HCT116 (cell line): ENCODE measurements at regions not wholly inside any gene's neighbourhood (a gene's known extent, or its start where the extent isn't known, plus 50 kb on each side); places are given as distances from the start of the nearest gene placed in this dataset.

Experiments
- ATAC-seq: fragments of 200-7000 bp; cut with Tn5 transposase; 2 replicates; pipeline ENCODE4 v1.9.1; 2020; ENCODE audit warnings: mild to moderate bottlenecking, moderate library complexity
- BruUV-seq: library from RNA; stranded (reverse); fragments of 400-500 nt; replicated peaks from 2 replicates; lab custom pipeline; 2021; lab: Mats Ljungman, UMichigan
- CTCF ChIA-PET: fragments of 300-600 bp; sonication (Branson Sonifier 250); formaldehyde crosslinking; loops from one replicate; lab custom pipeline; 2021; ENCODE audit warnings: antibody characterized with exemption; lab: Charles Lee
- POLR2A ChIA-PET: fragments of 300-600, 350-600 bp; sonication (Branson Sonifier 250); formaldehyde crosslinking; loops from one replicate; lab custom pipeline; 2021; ENCODE audit warnings: antibody characterized with exemption; lab: Charles Lee
- RAD21 ChIA-PET, 2 experiments: fragments of 300-600 bp; sonication (Branson Sonifier 250); formaldehyde crosslinking; loops; one replicate each; lab custom pipeline; 2023; ENCODE audit warnings: low total read pairs in 2 of 2; ENCODE audit not compliant: uncharacterized antibody in 2 of 2, unreplicated experiment in 2 of 2, low non-redundant PET in 1 of 2; lab: Charles Lee
- DNase-seq: peaks from one replicate; pipeline ENCODE4 v3.0.0-alpha.2; 2010; ENCODE audit warnings: low read depth, low spot score
- H2AFZ ChIP-seq: fragments of 200-600 bp; shearing (Covaris generic), sonication (generic); 2 replicates; pipeline ENCODE4 v1.6.1; 2017; ENCODE audit warnings: low read depth, mixed run types, mixed read lengths, antibody characterized with exemption, low read length; ENCODE audit not compliant: poor library complexity, severe bottlenecking
- H3K27ac ChIP-seq: 2 replicates; pipeline ENCODE4 v1.5.1; 2012; ENCODE audit warnings: low read depth, low read length
- H3K27me3 ChIP-seq: fragments of 200-600 bp; sonication (generic); 2 replicates; pipeline ENCODE4 v1.6.1; 2016; ENCODE audit warnings: mixed run types, low read length, mixed read lengths; ENCODE audit not compliant: insufficient read depth
- H3K36me3 ChIP-seq, 2 experiments: fragments of 200-500 bp in 1 of 2; fragments of 200-600 bp in 1 of 2; sonication (Bioruptor generic) in 1 of 2; sonication (generic) in 1 of 2; 2 replicates each; pipeline versions ENCODE4 v1.5.1 to v1.6.1; 2014 to 2016; ENCODE audit warnings: low read length in 2 of 2, inconsistent platforms in 1 of 2, mixed read lengths in 1 of 2, mixed run types in 1 of 2; ENCODE audit not compliant: insufficient read depth in 2 of 2, control insufficient read depth in 1 of 2
- H3K4me1 ChIP-seq, 2 experiments: fragments of 200-600 bp in 1 of 2; sonication (generic) in 1 of 2; 2 replicates each; pipeline versions ENCODE4 v1.5.1 to v1.6.1; 2012 to 2017; ENCODE audit warnings: low read length in 2 of 2, inconsistent platforms in 1 of 2, mild to moderate bottlenecking in 1 of 2, mixed read lengths in 1 of 2, mixed run types in 1 of 2, moderate library complexity in 1 of 2; ENCODE audit not compliant: insufficient read depth in 2 of 2, control insufficient read depth in 1 of 2
- H3K4me2 ChIP-seq: fragments of 200-600 bp; sonication (generic); 2 replicates; pipeline ENCODE4 v1.6.1; 2017; ENCODE audit warnings: mixed run types, low read length, mixed read lengths
- H3K4me3 ChIP-seq, 2 experiments: fragments of 200-600 bp in 1 of 2; sonication (generic) in 1 of 2; replicated peaks in 1 of 2; 2 replicates each; pipeline ENCODE4 v1.5.1; 2011 to 2016; ENCODE audit warnings: low read length in 2 of 2, control low read depth in 1 of 2, low read depth in 1 of 2, mild to moderate bottlenecking in 1 of 2, mixed read lengths in 1 of 2, mixed run types in 1 of 2
- H3K79me2 ChIP-seq: fragments of 200-600 bp; sonication (generic); 2 replicates; pipeline ENCODE4 v1.6.1; 2017; ENCODE audit warnings: mild to moderate bottlenecking, mixed run types, low read length, moderate library complexity, mixed read lengths; ENCODE audit not compliant: insufficient read depth
- H3K9ac ChIP-seq: fragments of 200-600 bp; sonication (generic); 2 replicates; pipeline ENCODE4 v1.6.1; 2016; ENCODE audit warnings: low read length, mixed read lengths
- H3K9me2 ChIP-seq: fragments of 200-600 bp; sonication (generic), shearing (Covaris generic); 2 replicates; pipeline ENCODE4 v1.6.1; 2017; ENCODE audit warnings: mixed run types, mild to moderate bottlenecking, moderate library complexity; ENCODE audit not compliant: insufficient read depth
- H3K9me3 ChIP-seq, 2 experiments: fragments of 200-500 bp in 1 of 2; fragments of 200-600 bp in 1 of 2; sonication (Bioruptor generic) in 1 of 2; sonication (generic) in 1 of 2; 2 replicates each; pipeline ENCODE4 v1.6.1; 2014 to 2017; ENCODE audit warnings: low read length in 2 of 2, mixed read lengths in 2 of 2, inconsistent platforms in 1 of 2, low read depth in 1 of 2, mild to moderate bottlenecking in 1 of 2, mixed run types in 1 of 2, moderate library complexity in 1 of 2; ENCODE audit not compliant: control insufficient read depth in 1 of 2, insufficient read depth in 1 of 2
- H4K20me1 ChIP-seq: fragments of 200-600 bp; sonication (generic), shearing (Covaris generic); 2 replicates; pipeline ENCODE4 v1.6.1; 2017; ENCODE audit warnings: mixed run types, mild to moderate bottlenecking, moderate library complexity; ENCODE audit not compliant: insufficient read depth
- CEBPB ChIP-seq: IDR thresholded peaks from 2 replicates; pipeline ENCODE4 v1.6.1; 2012; ENCODE audit warnings: low read depth
- EZH2 ChIP-seq: fragments of 200-600 bp; sonication (generic); IDR thresholded peaks from 2 replicates; pipeline ENCODE4 v1.6.1; 2017; ENCODE audit warnings: antibody characterized with exemption, mixed run types
- EZH2phosphoT487 ChIP-seq: fragments of 200-600 bp; IDR thresholded peaks from 2 replicates; pipeline ENCODE4 v1.6.1; 2018; ENCODE audit warnings: antibody characterized with exemption, borderline replicate concordance
- JUND ChIP-seq: IDR thresholded peaks from 2 replicates; pipeline ENCODE4 v1.6.1; 2012
- POLR2A ChIP-seq: IDR thresholded peaks from 2 replicates; pipeline ENCODE4 v1.7.0; 2011; ENCODE audit warnings: borderline replicate concordance; ENCODE audit not compliant: insufficient read depth, insufficient read length; ENCODE audit errors: extremely low read depth
- POLR2AphosphoS5 ChIP-seq: IDR thresholded peaks from 2 replicates; pipeline ENCODE4 v1.6.1; 2011; ENCODE audit warnings: mild to moderate bottlenecking, low read depth, low read length, moderate library complexity
- SIN3A ChIP-seq: IDR thresholded peaks from 2 replicates; pipeline ENCODE4 v1.6.1; 2012; ENCODE audit warnings: low read depth
- SP1 ChIP-seq: IDR thresholded peaks from 2 replicates; pipeline ENCODE4 v1.6.1; 2012; ENCODE audit warnings: low read depth
- SRF ChIP-seq: IDR thresholded peaks from 2 replicates; pipeline ENCODE4 v1.6.1; 2012; ENCODE audit warnings: low read depth
- ZFX ChIP-seq: fragments of 450-650 bp; IDR thresholded peaks from 2 replicates; pipeline ENCODE4 v1.6.1; 2017
- intact Hi-C: fragments of 100-400 bp; cut with micrococcal nuclease; formaldehyde crosslinking; loops from 2 replicates; pipeline ENCODE4 v1.10.0; 2022
- TF ChIP-seq, protein P1 (sequence below): IDR thresholded peaks from 2 replicates; pipeline ENCODE4 v1.6.1; 2011; ENCODE audit warnings: mild to moderate bottlenecking, low read length, moderate library complexity; ENCODE audit not compliant: insufficient replicate concordance; ENCODE audit errors: extremely low read depth
- TF ChIP-seq, protein P2 (sequence below): IDR thresholded peaks from 2 replicates; pipeline ENCODE4 v1.6.1; 2012
- TF ChIP-seq, protein P3 (sequence below), 3 experiments: fragments of 200-600 bp in 1 of 3; sonication (generic) in 1 of 3; IDR thresholded peaks in 2 of 3; conservative IDR thresholded peaks in 1 of 3; 2 replicates each; pipeline ENCODE4 v1.5.1; 2012 to 2017; ENCODE audit warnings: low read depth in 2 of 3, low read length in 2 of 3, antibody characterized with exemption in 1 of 3, borderline replicate concordance in 1 of 3, control low read depth in 1 of 3, mild to moderate bottlenecking in 1 of 3, mixed read lengths in 1 of 3, mixed run types in 1 of 3, moderate library complexity in 1 of 3; ENCODE audit not compliant: insufficient read depth in 1 of 3
- TF ChIP-seq, protein P4 (sequence below): IDR thresholded peaks from 2 replicates; pipeline ENCODE4 v1.6.1; 2012
- TF ChIP-seq, protein P5 (sequence below): IDR thresholded peaks from 2 replicates; pipeline ENCODE4 v1.6.1; 2012; ENCODE audit warnings: low read depth

DNA sequence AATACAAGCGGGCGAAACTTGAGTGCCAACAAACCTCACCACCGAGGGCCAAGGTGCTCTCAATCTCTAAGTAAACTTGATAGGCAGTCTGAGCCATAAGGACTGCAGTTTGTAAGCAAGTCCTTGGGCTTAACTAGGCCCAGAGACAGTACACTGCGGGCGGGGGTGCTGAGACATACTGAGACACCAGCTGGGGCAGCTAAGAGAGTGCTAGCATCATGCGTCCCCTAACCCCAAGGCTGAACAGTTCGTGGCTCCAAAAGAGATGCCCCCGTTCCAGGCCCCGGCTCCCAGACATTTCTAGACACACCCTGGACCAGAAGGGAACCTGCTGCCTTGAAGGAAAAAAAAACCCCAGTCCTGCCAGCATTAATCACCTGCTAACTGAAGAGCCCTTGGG lies 126.8 kb upstream of the PRDX4 start (continued):
- TF ChIP-seq, protein P1, sequence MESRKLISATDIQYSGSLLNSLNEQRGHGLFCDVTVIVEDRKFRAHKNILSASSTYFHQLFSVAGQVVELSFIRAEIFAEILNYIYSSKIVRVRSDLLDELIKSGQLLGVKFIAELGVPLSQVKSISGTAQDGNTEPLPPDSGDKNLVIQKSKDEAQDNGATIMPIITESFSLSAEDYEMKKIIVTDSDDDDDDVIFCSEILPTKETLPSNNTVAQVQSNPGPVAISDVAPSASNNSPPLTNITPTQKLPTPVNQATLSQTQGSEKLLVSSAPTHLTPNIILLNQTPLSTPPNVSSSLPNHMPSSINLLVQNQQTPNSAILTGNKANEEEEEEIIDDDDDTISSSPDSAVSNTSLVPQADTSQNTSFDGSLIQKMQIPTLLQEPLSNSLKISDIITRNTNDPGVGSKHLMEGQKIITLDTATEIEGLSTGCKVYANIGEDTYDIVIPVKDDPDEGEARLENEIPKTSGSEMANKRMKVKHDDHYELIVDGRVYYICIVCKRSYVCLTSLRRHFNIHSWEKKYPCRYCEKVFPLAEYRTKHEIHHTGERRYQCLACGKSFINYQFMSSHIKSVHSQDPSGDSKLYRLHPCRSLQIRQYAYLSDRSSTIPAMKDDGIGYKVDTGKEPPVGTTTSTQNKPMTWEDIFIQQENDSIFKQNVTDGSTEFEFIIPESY: no peak
- TF ChIP-seq, protein P2, sequence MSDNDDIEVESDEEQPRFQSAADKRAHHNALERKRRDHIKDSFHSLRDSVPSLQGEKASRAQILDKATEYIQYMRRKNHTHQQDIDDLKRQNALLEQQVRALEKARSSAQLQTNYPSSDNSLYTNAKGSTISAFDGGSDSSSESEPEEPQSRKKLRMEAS: no peak

DNA sequence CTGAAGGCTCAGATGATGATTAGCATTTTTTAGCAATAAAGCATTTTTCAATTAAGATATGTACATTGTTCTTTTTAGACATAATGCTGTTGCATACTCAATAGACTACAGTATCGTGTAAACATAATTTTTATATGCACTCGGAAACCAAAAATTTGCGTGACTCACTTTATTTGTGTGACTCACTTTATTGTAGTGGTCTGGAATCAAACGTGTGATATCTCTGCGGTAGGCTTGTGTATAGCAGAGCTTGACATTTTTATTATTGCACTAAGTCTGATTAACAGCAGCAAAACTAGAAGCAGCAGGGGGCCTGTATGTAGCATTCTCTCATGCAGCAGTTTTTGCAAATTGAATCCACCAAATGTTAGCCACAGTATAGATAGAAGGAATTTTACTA lies 119.1 kb upstream of the PRDX4 start:
- ATAC-seq: peak; percentile 55; the same call in 1 of the 2 replicates
- RAD21 ChIA-PET: no interaction called here
- TF ChIP-seq CEBPB (no peak), EZH2phosphoT487 (no peak), ZFX (no peak), SIN3A (no peak), EZH2 (no peak), JUND (no peak), POLR2AphosphoS5 (no peak), SP1 (no peak), POLR2A (no peak), SRF (no peak)
- TF ChIP-seq, protein P3, sequence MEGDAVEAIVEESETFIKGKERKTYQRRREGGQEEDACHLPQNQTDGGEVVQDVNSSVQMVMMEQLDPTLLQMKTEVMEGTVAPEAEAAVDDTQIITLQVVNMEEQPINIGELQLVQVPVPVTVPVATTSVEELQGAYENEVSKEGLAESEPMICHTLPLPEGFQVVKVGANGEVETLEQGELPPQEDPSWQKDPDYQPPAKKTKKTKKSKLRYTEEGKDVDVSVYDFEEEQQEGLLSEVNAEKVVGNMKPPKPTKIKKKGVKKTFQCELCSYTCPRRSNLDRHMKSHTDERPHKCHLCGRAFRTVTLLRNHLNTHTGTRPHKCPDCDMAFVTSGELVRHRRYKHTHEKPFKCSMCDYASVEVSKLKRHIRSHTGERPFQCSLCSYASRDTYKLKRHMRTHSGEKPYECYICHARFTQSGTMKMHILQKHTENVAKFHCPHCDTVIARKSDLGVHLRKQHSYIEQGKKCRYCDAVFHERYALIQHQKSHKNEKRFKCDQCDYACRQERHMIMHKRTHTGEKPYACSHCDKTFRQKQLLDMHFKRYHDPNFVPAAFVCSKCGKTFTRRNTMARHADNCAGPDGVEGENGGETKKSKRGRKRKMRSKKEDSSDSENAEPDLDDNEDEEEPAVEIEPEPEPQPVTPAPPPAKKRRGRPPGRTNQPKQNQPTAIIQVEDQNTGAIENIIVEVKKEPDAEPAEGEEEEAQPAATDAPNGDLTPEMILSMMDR (IDR thresholded peaks at IDR 0.05 in 2 of 3, conservative IDR thresholded peaks at IDR 0.05 in 1 of 3; ENCODE audit: borderline replicate concordance in 1 of 3, insufficient read depth in 1 of 3, low read depth in 2 of 3, low read length in 2 of 3): no peak
- TF ChIP-seq, protein P2: no peak
- TF ChIP-seq, protein P4, sequence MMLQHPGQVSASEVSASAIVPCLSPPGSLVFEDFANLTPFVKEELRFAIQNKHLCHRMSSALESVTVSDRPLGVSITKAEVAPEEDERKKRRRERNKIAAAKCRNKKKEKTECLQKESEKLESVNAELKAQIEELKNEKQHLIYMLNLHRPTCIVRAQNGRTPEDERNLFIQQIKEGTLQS: no peak
- TF ChIP-seq, protein P5, sequence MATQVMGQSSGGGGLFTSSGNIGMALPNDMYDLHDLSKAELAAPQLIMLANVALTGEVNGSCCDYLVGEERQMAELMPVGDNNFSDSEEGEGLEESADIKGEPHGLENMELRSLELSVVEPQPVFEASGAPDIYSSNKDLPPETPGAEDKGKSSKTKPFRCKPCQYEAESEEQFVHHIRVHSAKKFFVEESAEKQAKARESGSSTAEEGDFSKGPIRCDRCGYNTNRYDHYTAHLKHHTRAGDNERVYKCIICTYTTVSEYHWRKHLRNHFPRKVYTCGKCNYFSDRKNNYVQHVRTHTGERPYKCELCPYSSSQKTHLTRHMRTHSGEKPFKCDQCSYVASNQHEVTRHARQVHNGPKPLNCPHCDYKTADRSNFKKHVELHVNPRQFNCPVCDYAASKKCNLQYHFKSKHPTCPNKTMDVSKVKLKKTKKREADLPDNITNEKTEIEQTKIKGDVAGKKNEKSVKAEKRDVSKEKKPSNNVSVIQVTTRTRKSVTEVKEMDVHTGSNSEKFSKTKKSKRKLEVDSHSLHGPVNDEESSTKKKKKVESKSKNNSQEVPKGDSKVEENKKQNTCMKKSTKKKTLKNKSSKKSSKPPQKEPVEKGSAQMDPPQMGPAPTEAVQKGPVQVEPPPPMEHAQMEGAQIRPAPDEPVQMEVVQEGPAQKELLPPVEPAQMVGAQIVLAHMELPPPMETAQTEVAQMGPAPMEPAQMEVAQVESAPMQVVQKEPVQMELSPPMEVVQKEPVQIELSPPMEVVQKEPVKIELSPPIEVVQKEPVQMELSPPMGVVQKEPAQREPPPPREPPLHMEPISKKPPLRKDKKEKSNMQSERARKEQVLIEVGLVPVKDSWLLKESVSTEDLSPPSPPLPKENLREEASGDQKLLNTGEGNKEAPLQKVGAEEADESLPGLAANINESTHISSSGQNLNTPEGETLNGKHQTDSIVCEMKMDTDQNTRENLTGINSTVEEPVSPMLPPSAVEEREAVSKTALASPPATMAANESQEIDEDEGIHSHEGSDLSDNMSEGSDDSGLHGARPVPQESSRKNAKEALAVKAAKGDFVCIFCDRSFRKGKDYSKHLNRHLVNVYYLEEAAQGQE: no peak
- TF ChIP-seq, protein P1: no peak

More for the DNA sequence above, 119.1 kb upstream of the PRDX4 start:
- H2AFZ ChIP-seq: no peak overlapping the region
- H3K9me2 ChIP-seq: no peaks in the 10 kb centered on the region
- H3K36me3 ChIP-seq: no peaks in the 10 kb centered on the region
- H4K20me1 ChIP-seq: no peaks in the 10 kb centered on the region
- H3K79me2 ChIP-seq: no peaks in the 10 kb centered on the region
- intact Hi-C loops: no loop called here
- H3K27me3 ChIP-seq: peaks cover 10% of the 10 kb centered on the region; the same call in 1 of the 2 replicates
- POLR2A ChIA-PET: no interaction called here
- no peaks in the 10 kb centered on the region for H3K9me3 ChIP-seq
- BruUV-seq: no TSS peak
- H3K27ac ChIP-seq: no peak overlapping the region
- no peak overlapping the region for H3K9ac ChIP-seq
- CTCF ChIA-PET: no interaction called here
- no peak for DNase-seq
- H3K4me2 ChIP-seq: no peak overlapping the region
- H3K4me1 ChIP-seq: no peaks in the 10 kb centered on the region
- no peak overlapping the region for H3K4me3 ChIP-seq
